H1 (cell line): ENCODE measurements at regions not wholly inside any gene's neighbourhood (a gene's known extent, or its start where the extent isn't known, plus 50 kb on each side); places are given as distances from the start of the nearest gene placed in this dataset.

Source experiments
- CTCF ChIA-PET: fragments of 300-600 bp; sonication (Branson Sonifier 250); formaldehyde crosslinking; loops from one replicate; lab custom pipeline; 2021; ENCODE audit not compliant: partially characterized antibody; lab: Charles Lee
- POLR2A ChIA-PET: fragments of 300-600 bp; sonication (Branson Sonifier 250); formaldehyde crosslinking; loops from one replicate; lab custom pipeline; 2021; ENCODE audit warnings: inconsistent platforms; ENCODE audit not compliant: partially characterized antibody; lab: Charles Lee
- DNase-seq, 2 experiments: peaks; one replicate each; pipeline versions ENCODE4 v3.0.0 to v3.0.0-alpha.2; 2010 to 2022; ENCODE audit warnings: low spot score in 2 of 2, low read depth in 1 of 2, mixed read lengths in 1 of 2
- FAIRE-seq: peaks from 2 replicates; lab custom pipeline; 2011; peaks lifted over from hg19 to GRCh38; lab: Jason Lieb, UNC
- H2AFZ ChIP-seq: 2 replicates; pipeline ENCODE4 v1.8.1; 2012; ENCODE audit warnings: low read length, inconsistent platforms
- H2AK5ac ChIP-seq: 2 replicates; pipeline ENCODE4 v1.6.1; 2013; ENCODE audit warnings: low read depth, low read length
- H2BK120ac ChIP-seq: replicated peaks from 2 replicates; pipeline ENCODE3; 2013; ENCODE audit warnings: low read depth, low read length, inconsistent platforms
- H2BK12ac ChIP-seq: 2 replicates; pipeline ENCODE4 v1.6.1; 2013; ENCODE audit warnings: low read depth, low read length
- H2BK15ac ChIP-seq: 2 replicates; pipeline ENCODE4 v1.6.1; 2013; ENCODE audit warnings: low read length
- H2BK20ac ChIP-seq: 2 replicates; pipeline ENCODE4 v1.6.1; 2013; ENCODE audit warnings: low read length
- H2BK5ac ChIP-seq: 2 replicates; pipeline ENCODE4 v1.6.1; 2013; ENCODE audit warnings: low read depth, low read length
- H3K14ac ChIP-seq: 2 replicates; pipeline ENCODE4 v1.6.1; 2013; ENCODE audit warnings: inconsistent platforms; ENCODE audit not compliant: insufficient read length
- H3K18ac ChIP-seq: 2 replicates; pipeline ENCODE4 v1.6.1; 2013; ENCODE audit warnings: low read length; ENCODE audit errors: extremely low read depth
- H3K23ac ChIP-seq: 2 replicates; pipeline ENCODE4 v1.6.1; 2013; ENCODE audit warnings: inconsistent platforms; ENCODE audit not compliant: insufficient read length
- H3K23me2 ChIP-seq: 2 replicates; pipeline ENCODE4 v1.6.1; 2013; ENCODE audit warnings: low read depth, low read length
- H3K27ac ChIP-seq: 2 replicates; pipeline ENCODE4 v1.6.1; 2011; ENCODE audit warnings: low read depth, low read length, inconsistent platforms
- H3K27me3 ChIP-seq, 4 experiments: replicated peaks in 1 of 4; 1 replicate in 1 of 4; 2 replicates in 3 of 4; pipeline versions ENCODE4 v1.6.1 to v1.8.1; 2011 to 2013; ENCODE audit warnings: low read length in 3 of 4, mild to moderate bottlenecking in 3 of 4, inconsistent platforms in 2 of 4, mixed read lengths in 2 of 4, moderate library complexity in 1 of 4; ENCODE audit not compliant: control insufficient read depth in 3 of 4, insufficient read depth in 3 of 4; ENCODE audit errors: extremely low read depth in 1 of 4
- H3K36me3 ChIP-seq, 4 experiments: 2 replicates each; pipeline versions ENCODE4 v1.6.1 to v1.8.1; 2011 to 2013; ENCODE audit warnings: mild to moderate bottlenecking in 4 of 4, low read length in 3 of 4, moderate library complexity in 2 of 4, control low read depth in 1 of 4, inconsistent platforms in 1 of 4; ENCODE audit not compliant: insufficient read depth in 4 of 4, control insufficient read depth in 2 of 4
- H3K4ac ChIP-seq: replicated peaks from 2 replicates; pipeline ENCODE3; 2013; ENCODE audit warnings: low read length, low read depth, mixed read lengths, inconsistent platforms; ENCODE audit not compliant: insufficient read length
- H3K4me1 ChIP-seq, 4 experiments: replicated peaks in 1 of 4; 1 replicate in 1 of 4; 2 replicates in 3 of 4; pipeline versions ENCODE4 v1.6.1 to v1.8.1; 2011 to 2013; ENCODE audit warnings: low read length in 3 of 4, inconsistent platforms in 2 of 4, mixed read lengths in 1 of 4; ENCODE audit not compliant: insufficient read depth in 4 of 4, control insufficient read depth in 3 of 4
- H3K4me2 ChIP-seq, 2 experiments: 2 replicates each; pipeline versions ENCODE4 v1.6.1 to v1.8.1; 2011 to 2013; ENCODE audit warnings: low read depth in 2 of 2, low read length in 2 of 2, control low read depth in 1 of 2, inconsistent platforms in 1 of 2, mild to moderate bottlenecking in 1 of 2; ENCODE audit not compliant: insufficient read depth in 1 of 2
- H3K4me3 ChIP-seq, 4 experiments: fragments of 200-600, 300-600 bp in 1 of 4; sonication (generic), shearing (Covaris generic), sonication (Bioruptor Twin) in 1 of 4; 2 replicates each; pipeline versions ENCODE4 v1.5.1 to v1.8.1; 2011 to 2016; ENCODE audit warnings: low read length in 4 of 4, low read depth in 3 of 4, control low read depth in 2 of 4, inconsistent platforms in 2 of 4, mild to moderate bottlenecking in 2 of 4, mixed read lengths in 1 of 4, moderate library complexity in 1 of 4; ENCODE audit not compliant: insufficient read depth in 2 of 4; ENCODE audit errors: extremely low read depth in 1 of 4
- H3K56ac ChIP-seq: replicated peaks from 2 replicates; pipeline ENCODE3; 2013; ENCODE audit warnings: low read depth, mild to moderate bottlenecking, mixed read lengths, low read length, inconsistent platforms; ENCODE audit not compliant: insufficient read length
- H3K79me1 ChIP-seq: 2 replicates; pipeline ENCODE4 v1.6.1; 2013; ENCODE audit warnings: low read depth, low read length, control low read depth
- H3K79me2 ChIP-seq, 2 experiments: 2 replicates each; pipeline versions ENCODE4 v1.6.1 to v1.8.1; 2012 to 2013; ENCODE audit warnings: low read length in 2 of 2, mild to moderate bottlenecking in 2 of 2, inconsistent platforms in 1 of 2; ENCODE audit not compliant: insufficient read depth in 2 of 2, control insufficient read depth in 1 of 2
- H3K9ac ChIP-seq, 4 experiments: replicated peaks in 1 of 4; 1 replicate in 1 of 4; 2 replicates in 3 of 4; pipeline versions ENCODE4 v1.6.1 to v1.8.1; 2011 to 2013; ENCODE audit warnings: low read depth in 3 of 4, low read length in 3 of 4, control low read depth in 2 of 4, mild to moderate bottlenecking in 2 of 4, moderate library complexity in 2 of 4, inconsistent platforms in 1 of 4; ENCODE audit errors: extremely low read depth in 1 of 4
- H3K9me3 ChIP-seq, 2 experiments: 2 replicates each; pipeline versions ENCODE4 v1.6.1 to v1.8.1; 2012 to 2013; ENCODE audit warnings: mild to moderate bottlenecking in 2 of 2, moderate library complexity in 2 of 2, control low read depth in 1 of 2, inconsistent platforms in 1 of 2, low read depth in 1 of 2, low read length in 1 of 2, mixed read lengths in 1 of 2; ENCODE audit not compliant: insufficient read depth in 2 of 2
- H4K20me1 ChIP-seq, 2 experiments: replicated peaks in 1 of 2; 2 replicates each; pipeline versions ENCODE3 to v1.8.1; 2011 to 2013; ENCODE audit warnings: inconsistent platforms in 2 of 2, low read length in 2 of 2, mild to moderate bottlenecking in 1 of 2; ENCODE audit not compliant: insufficient read depth in 2 of 2, control insufficient read depth in 1 of 2
- H4K5ac ChIP-seq: 2 replicates; pipeline ENCODE4 v1.6.1; 2013; ENCODE audit warnings: low read length, low read depth, mixed read lengths, inconsistent platforms; ENCODE audit not compliant: insufficient read length
- H4K8ac ChIP-seq: 2 replicates; pipeline ENCODE4 v1.8.0; 2013; ENCODE audit warnings: mild to moderate bottlenecking, moderate library complexity, low read length, inconsistent platforms; ENCODE audit not compliant: insufficient read depth; ENCODE audit errors: extremely low read depth
- H4K91ac ChIP-seq: replicated peaks from 2 replicates; pipeline ENCODE3; 2013; ENCODE audit warnings: low read length, mixed read lengths, inconsistent platforms; ENCODE audit not compliant: insufficient read length
- ASH2L ChIP-seq: fragments of 200-600, 300-600 bp; sonication (generic); IDR thresholded peaks from one replicate; pipeline ENCODE4 v1.7.1; 2017; ENCODE audit warnings: low read length
- CEBPB ChIP-seq: IDR thresholded peaks from 2 replicates; pipeline ENCODE4 v1.6.1; 2012; ENCODE audit warnings: low read depth, low read length
- EP300 ChIP-seq, 2 experiments: IDR thresholded peaks; 1 replicate in 1 of 2; 2 replicates in 1 of 2; pipeline ENCODE4 v1.6.1; 2011 to 2012; ENCODE audit warnings: low read depth in 2 of 2, low read length in 2 of 2, mild to moderate bottlenecking in 2 of 2, borderline replicate concordance in 1 of 2, inconsistent platforms in 1 of 2, moderate library complexity in 1 of 2
- GTF2F1 ChIP-seq: IDR thresholded peaks from 2 replicates; pipeline ENCODE4 v1.6.1; 2012; ENCODE audit warnings: low read depth, low read length, improper control_type of control experiment, borderline replicate concordance
- POLR2A ChIP-seq, 2 experiments: IDR thresholded peaks; 1 replicate in 1 of 2; 2 replicates in 1 of 2; pipeline ENCODE4 v1.6.1; 2011; ENCODE audit warnings: low read depth in 2 of 2, low read length in 2 of 2, mild to moderate bottlenecking in 2 of 2; ENCODE audit errors: control extremely low read depth in 1 of 2
- WGBS, 2 experiments: shearing (Covaris generic) in 1 of 2; methylation state at CpG; one replicate each; pipeline versions ENCODE4 v1.1.6 to v1.1.7; 2013 to 2015; ENCODE audit warnings: low lambda C conversion rate in 2 of 2, mixed read lengths in 2 of 2, inconsistent platforms in 1 of 2, low coverage in 1 of 2, missing lambda C conversion rate in 1 of 2; ENCODE audit not compliant: insufficient replicate concordance in 2 of 2, insufficient coverage in 1 of 2, insufficient read length in 1 of 2; ENCODE audit errors: extremely low coverage in 1 of 2, missing lambda C conversion rate in 1 of 2; 5-methylcytosine and 5-hydroxymethylcytosine counted together

DNA sequence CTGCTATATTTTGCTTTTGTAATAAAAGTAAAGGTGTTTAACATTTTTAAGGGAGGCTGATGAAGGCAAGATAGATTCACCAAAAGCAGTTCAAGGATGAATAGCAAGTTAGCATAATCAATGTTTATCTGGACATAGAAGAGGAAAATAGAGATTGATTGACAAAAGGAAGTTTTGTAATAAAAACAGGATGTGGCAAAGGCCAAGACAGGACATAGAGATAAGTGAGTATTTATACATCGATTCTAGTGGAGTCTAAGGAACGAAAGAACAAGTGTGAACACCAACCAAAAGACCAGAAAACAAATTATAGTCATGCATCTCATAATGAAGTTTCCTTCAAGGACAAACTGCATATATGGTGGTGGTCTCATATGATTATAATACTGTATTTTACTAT is 123.8 kb downstream of the CCDC71L start:
- Histone ChIP-seq H4K20me1 (no peaks in the 10 kb centered on the region), H2AFZ (no peak overlapping the region)
- no peak for FAIRE-seq

More for the DNA sequence above, 123.8 kb downstream of the CCDC71L start:
- H3K9ac ChIP-seq, result no peak overlapping the region
- H3K14ac ChIP-seq, result no peak overlapping the region
- H3K27ac ChIP-seq, result no peak overlapping the region
- H2BK120ac ChIP-seq, result no peak overlapping the region
- H3K79me2 ChIP-seq, result no peaks in the 10 kb centered on the region
- no peaks in the 10 kb centered on the region for H3K27me3 ChIP-seq
- POLR2A ChIA-PET, result no interaction called here
- DNase-seq, result no peak
- no peak for TF ChIP-seq POLR2A (IDR thresholded peaks at IDR 0.05; ENCODE audit: control extremely low read depth in 1 of 2, low read depth in 2 of 2, low read length in 2 of 2)
- no peak for TF ChIP-seq EP300 (IDR thresholded peaks at IDR 0.05; ENCODE audit: borderline replicate concordance in 1 of 2, low read depth in 2 of 2, low read length in 2 of 2)
- no peak for TF ChIP-seq ASH2L
- no peak for TF ChIP-seq CEBPB
- TF ChIP-seq GTF2F1, result no peak
- no peak overlapping the region for H4K5ac ChIP-seq
- H2BK5ac ChIP-seq, result no peak overlapping the region
- CTCF ChIA-PET, result no interaction called here
- no peaks in the 10 kb centered on the region for H3K36me3 ChIP-seq
- H2BK15ac ChIP-seq, result no peak overlapping the region
- H2AK5ac ChIP-seq, result no peak overlapping the region
- H3K4ac ChIP-seq, result no peak overlapping the region
- H3K23ac ChIP-seq, result no peak overlapping the region
- no peaks in the 10 kb centered on the region for H3K79me1 ChIP-seq
- peaks cover 0 to 2% of the 10 kb centered on the region in 2 experiments; a peak in 1 of 4 replicates for H3K9me3 ChIP-seq
- H3K23me2 ChIP-seq, result no peaks in the 10 kb centered on the region
- H4K91ac ChIP-seq, result no peak overlapping the region
- no peak overlapping the region for H3K18ac ChIP-seq
- no peak overlapping the region for H2BK12ac ChIP-seq
- no peak overlapping the region for H3K4me2 ChIP-seq
- no peak overlapping the region for H4K8ac ChIP-seq
- 86% methylated on average over 2 of the region's 2 CpGs; no CpG with 5 or more reads in 1 of the 2 experiments for WGBS, 2 experiments
- H3K56ac ChIP-seq, result no peak overlapping the region
- no peak overlapping the region for H3K4me3 ChIP-seq
- no peaks in the 10 kb centered on the region for H3K4me1 ChIP-seq
- H2BK20ac ChIP-seq, result no peak overlapping the region
